HCT116 (cell line): ENCODE measurements at regions not wholly inside any gene's neighbourhood (a gene's known extent, or its start where the extent isn't known, plus 50 kb on each side); places are given as distances from the start of the nearest gene placed in this dataset.

ENCODE experiments used
- ATAC-seq: fragments of 200-7000 bp; cut with Tn5 transposase; 2 replicates; pipeline ENCODE4 v1.9.1; 2020; ENCODE audit warnings: mild to moderate bottlenecking, moderate library complexity
- BruUV-seq: library from RNA; stranded (reverse); fragments of 400-500 nt; replicated peaks from 2 replicates; lab custom pipeline; 2021; lab: Mats Ljungman, UMichigan
- CTCF ChIA-PET: fragments of 300-600 bp; sonication (Branson Sonifier 250); formaldehyde crosslinking; loops from one replicate; lab custom pipeline; 2021; ENCODE audit warnings: antibody characterized with exemption; lab: Charles Lee
- POLR2A ChIA-PET: fragments of 300-600, 350-600 bp; sonication (Branson Sonifier 250); formaldehyde crosslinking; loops from one replicate; lab custom pipeline; 2021; ENCODE audit warnings: antibody characterized with exemption; lab: Charles Lee
- RAD21 ChIA-PET, 2 experiments: fragments of 300-600 bp; sonication (Branson Sonifier 250); formaldehyde crosslinking; loops; one replicate each; lab custom pipeline; 2023; ENCODE audit warnings: low total read pairs in 2 of 2; ENCODE audit not compliant: uncharacterized antibody in 2 of 2, unreplicated experiment in 2 of 2, low non-redundant PET in 1 of 2; lab: Charles Lee
- DNase-seq: peaks from one replicate; pipeline ENCODE4 v3.0.0-alpha.2; 2010; ENCODE audit warnings: low read depth, low spot score
- H2AFZ ChIP-seq: fragments of 200-600 bp; shearing (Covaris generic), sonication (generic); 2 replicates; pipeline ENCODE4 v1.6.1; 2017; ENCODE audit warnings: low read depth, mixed run types, mixed read lengths, antibody characterized with exemption, low read length; ENCODE audit not compliant: poor library complexity, severe bottlenecking
- H3K27ac ChIP-seq: 2 replicates; pipeline ENCODE4 v1.5.1; 2012; ENCODE audit warnings: low read depth, low read length
- H3K27me3 ChIP-seq: fragments of 200-600 bp; sonication (generic); 2 replicates; pipeline ENCODE4 v1.6.1; 2016; ENCODE audit warnings: mixed run types, low read length, mixed read lengths; ENCODE audit not compliant: insufficient read depth
- H3K36me3 ChIP-seq, 2 experiments: fragments of 200-500 bp in 1 of 2; fragments of 200-600 bp in 1 of 2; sonication (Bioruptor generic) in 1 of 2; sonication (generic) in 1 of 2; 2 replicates each; pipeline versions ENCODE4 v1.5.1 to v1.6.1; 2014 to 2016; ENCODE audit warnings: low read length in 2 of 2, inconsistent platforms in 1 of 2, mixed read lengths in 1 of 2, mixed run types in 1 of 2; ENCODE audit not compliant: insufficient read depth in 2 of 2, control insufficient read depth in 1 of 2
- H3K4me1 ChIP-seq, 2 experiments: fragments of 200-600 bp in 1 of 2; sonication (generic) in 1 of 2; 2 replicates each; pipeline versions ENCODE4 v1.5.1 to v1.6.1; 2012 to 2017; ENCODE audit warnings: low read length in 2 of 2, inconsistent platforms in 1 of 2, mild to moderate bottlenecking in 1 of 2, mixed read lengths in 1 of 2, mixed run types in 1 of 2, moderate library complexity in 1 of 2; ENCODE audit not compliant: insufficient read depth in 2 of 2, control insufficient read depth in 1 of 2
- H3K4me2 ChIP-seq: fragments of 200-600 bp; sonication (generic); 2 replicates; pipeline ENCODE4 v1.6.1; 2017; ENCODE audit warnings: mixed run types, low read length, mixed read lengths
- H3K4me3 ChIP-seq, 2 experiments: fragments of 200-600 bp in 1 of 2; sonication (generic) in 1 of 2; replicated peaks in 1 of 2; 2 replicates each; pipeline ENCODE4 v1.5.1; 2011 to 2016; ENCODE audit warnings: low read length in 2 of 2, control low read depth in 1 of 2, low read depth in 1 of 2, mild to moderate bottlenecking in 1 of 2, mixed read lengths in 1 of 2, mixed run types in 1 of 2
- H3K79me2 ChIP-seq: fragments of 200-600 bp; sonication (generic); 2 replicates; pipeline ENCODE4 v1.6.1; 2017; ENCODE audit warnings: mild to moderate bottlenecking, mixed run types, low read length, moderate library complexity, mixed read lengths; ENCODE audit not compliant: insufficient read depth
- H3K9ac ChIP-seq: fragments of 200-600 bp; sonication (generic); 2 replicates; pipeline ENCODE4 v1.6.1; 2016; ENCODE audit warnings: low read length, mixed read lengths
- H3K9me2 ChIP-seq: fragments of 200-600 bp; sonication (generic), shearing (Covaris generic); 2 replicates; pipeline ENCODE4 v1.6.1; 2017; ENCODE audit warnings: mixed run types, mild to moderate bottlenecking, moderate library complexity; ENCODE audit not compliant: insufficient read depth
- H3K9me3 ChIP-seq, 2 experiments: fragments of 200-500 bp in 1 of 2; fragments of 200-600 bp in 1 of 2; sonication (Bioruptor generic) in 1 of 2; sonication (generic) in 1 of 2; 2 replicates each; pipeline ENCODE4 v1.6.1; 2014 to 2017; ENCODE audit warnings: low read length in 2 of 2, mixed read lengths in 2 of 2, inconsistent platforms in 1 of 2, low read depth in 1 of 2, mild to moderate bottlenecking in 1 of 2, mixed run types in 1 of 2, moderate library complexity in 1 of 2; ENCODE audit not compliant: control insufficient read depth in 1 of 2, insufficient read depth in 1 of 2
- H4K20me1 ChIP-seq: fragments of 200-600 bp; sonication (generic), shearing (Covaris generic); 2 replicates; pipeline ENCODE4 v1.6.1; 2017; ENCODE audit warnings: mixed run types, mild to moderate bottlenecking, moderate library complexity; ENCODE audit not compliant: insufficient read depth
- CEBPB ChIP-seq: IDR thresholded peaks from 2 replicates; pipeline ENCODE4 v1.6.1; 2012; ENCODE audit warnings: low read depth
- ELF1 ChIP-seq: IDR thresholded peaks from 2 replicates; pipeline ENCODE4 v1.6.1; 2012; ENCODE audit warnings: low read depth, borderline replicate concordance
- EZH2 ChIP-seq: fragments of 200-600 bp; sonication (generic); IDR thresholded peaks from 2 replicates; pipeline ENCODE4 v1.6.1; 2017; ENCODE audit warnings: antibody characterized with exemption, mixed run types
- FOSL1 ChIP-seq: IDR thresholded peaks from 2 replicates; pipeline ENCODE4 v1.6.1; 2012; ENCODE audit warnings: low read depth
- JUND ChIP-seq: IDR thresholded peaks from 2 replicates; pipeline ENCODE4 v1.6.1; 2012
- SRF ChIP-seq: IDR thresholded peaks from 2 replicates; pipeline ENCODE4 v1.6.1; 2012; ENCODE audit warnings: low read depth
- TCF7L2 ChIP-seq: IDR thresholded peaks from 2 replicates; pipeline ENCODE4 v1.7.0; 2011; ENCODE audit warnings: borderline replicate concordance, inconsistent platforms; ENCODE audit not compliant: insufficient read depth, insufficient read length; ENCODE audit errors: extremely low read depth
- YY1 ChIP-seq: IDR thresholded peaks from 2 replicates; pipeline ENCODE4 v1.6.1; 2011; ENCODE audit warnings: low read length, low read depth, moderate library complexity, mild to moderate bottlenecking; ENCODE audit not compliant: insufficient replicate concordance; ENCODE audit errors: extremely low read depth
- ZFX ChIP-seq: fragments of 450-650 bp; IDR thresholded peaks from 2 replicates; pipeline ENCODE4 v1.6.1; 2017
- intact Hi-C: fragments of 100-400 bp; cut with micrococcal nuclease; formaldehyde crosslinking; loops from 2 replicates; pipeline ENCODE4 v1.10.0; 2022
- TF ChIP-seq, protein P1 (sequence below): IDR thresholded peaks from 2 replicates; pipeline ENCODE4 v1.6.1; 2012; ENCODE audit warnings: low read depth
- TF ChIP-seq, protein P2 (sequence below): IDR thresholded peaks from 2 replicates; pipeline ENCODE4 v1.6.1; 2012

DNA sequence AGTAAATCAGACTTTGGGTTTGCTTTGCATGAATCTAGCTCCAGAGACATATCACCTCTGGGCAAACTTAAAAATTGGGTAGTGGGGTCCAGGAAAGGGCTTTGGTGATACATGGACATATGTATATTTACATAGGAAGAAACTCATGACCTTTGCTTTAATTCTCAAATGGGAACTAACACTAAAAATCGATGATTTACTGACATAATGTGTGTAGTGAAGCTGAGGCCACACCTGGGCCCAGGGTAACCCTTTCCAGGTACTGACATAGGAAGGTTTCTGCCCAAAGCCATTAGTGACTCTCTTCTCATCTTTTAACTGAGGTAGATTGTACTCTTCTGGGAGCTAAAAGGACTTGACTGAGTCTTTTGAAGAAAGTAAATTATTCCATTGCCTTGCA is 411.2 kb upstream of the TBL1XR1 start:
- no peak for ATAC-seq
- H3K27me3 ChIP-seq: no peaks in the 10 kb centered on the region
- no peaks in the 10 kb centered on the region for H3K9me3 ChIP-seq
- POLR2A ChIA-PET: no interaction called here
- no peak overlapping the region for H3K4me3 ChIP-seq
- peaks cover 0 to 5% of the 10 kb centered on the region in 2 experiments; a peak in 1 of 4 replicates for H3K4me1 ChIP-seq
- CTCF ChIA-PET: no interaction called here
- H3K27ac ChIP-seq: no peak overlapping the region
- no peaks in the 10 kb centered on the region for H3K79me2 ChIP-seq
- intact Hi-C loops: no loop called here
- TF ChIP-seq JUND: no peak
- no peak for TF ChIP-seq ELF1
- no peak for TF ChIP-seq YY1
- TF ChIP-seq CEBPB: no peak
- TF ChIP-seq, protein P1, sequence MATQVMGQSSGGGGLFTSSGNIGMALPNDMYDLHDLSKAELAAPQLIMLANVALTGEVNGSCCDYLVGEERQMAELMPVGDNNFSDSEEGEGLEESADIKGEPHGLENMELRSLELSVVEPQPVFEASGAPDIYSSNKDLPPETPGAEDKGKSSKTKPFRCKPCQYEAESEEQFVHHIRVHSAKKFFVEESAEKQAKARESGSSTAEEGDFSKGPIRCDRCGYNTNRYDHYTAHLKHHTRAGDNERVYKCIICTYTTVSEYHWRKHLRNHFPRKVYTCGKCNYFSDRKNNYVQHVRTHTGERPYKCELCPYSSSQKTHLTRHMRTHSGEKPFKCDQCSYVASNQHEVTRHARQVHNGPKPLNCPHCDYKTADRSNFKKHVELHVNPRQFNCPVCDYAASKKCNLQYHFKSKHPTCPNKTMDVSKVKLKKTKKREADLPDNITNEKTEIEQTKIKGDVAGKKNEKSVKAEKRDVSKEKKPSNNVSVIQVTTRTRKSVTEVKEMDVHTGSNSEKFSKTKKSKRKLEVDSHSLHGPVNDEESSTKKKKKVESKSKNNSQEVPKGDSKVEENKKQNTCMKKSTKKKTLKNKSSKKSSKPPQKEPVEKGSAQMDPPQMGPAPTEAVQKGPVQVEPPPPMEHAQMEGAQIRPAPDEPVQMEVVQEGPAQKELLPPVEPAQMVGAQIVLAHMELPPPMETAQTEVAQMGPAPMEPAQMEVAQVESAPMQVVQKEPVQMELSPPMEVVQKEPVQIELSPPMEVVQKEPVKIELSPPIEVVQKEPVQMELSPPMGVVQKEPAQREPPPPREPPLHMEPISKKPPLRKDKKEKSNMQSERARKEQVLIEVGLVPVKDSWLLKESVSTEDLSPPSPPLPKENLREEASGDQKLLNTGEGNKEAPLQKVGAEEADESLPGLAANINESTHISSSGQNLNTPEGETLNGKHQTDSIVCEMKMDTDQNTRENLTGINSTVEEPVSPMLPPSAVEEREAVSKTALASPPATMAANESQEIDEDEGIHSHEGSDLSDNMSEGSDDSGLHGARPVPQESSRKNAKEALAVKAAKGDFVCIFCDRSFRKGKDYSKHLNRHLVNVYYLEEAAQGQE: no peak
- no peak for TF ChIP-seq SRF
- no peaks in the 10 kb centered on the region for H3K36me3 ChIP-seq
- no peaks in the 10 kb centered on the region for H3K9me2 ChIP-seq
- DNase-seq: no peak
- no peaks in the 10 kb centered on the region for H4K20me1 ChIP-seq
- H3K9ac ChIP-seq: no peak overlapping the region
- no TSS peak for BruUV-seq
- no peak overlapping the region for H3K4me2 ChIP-seq
- H2AFZ ChIP-seq: no peak overlapping the region
- RAD21 ChIA-PET: no interaction called here

DNA sequence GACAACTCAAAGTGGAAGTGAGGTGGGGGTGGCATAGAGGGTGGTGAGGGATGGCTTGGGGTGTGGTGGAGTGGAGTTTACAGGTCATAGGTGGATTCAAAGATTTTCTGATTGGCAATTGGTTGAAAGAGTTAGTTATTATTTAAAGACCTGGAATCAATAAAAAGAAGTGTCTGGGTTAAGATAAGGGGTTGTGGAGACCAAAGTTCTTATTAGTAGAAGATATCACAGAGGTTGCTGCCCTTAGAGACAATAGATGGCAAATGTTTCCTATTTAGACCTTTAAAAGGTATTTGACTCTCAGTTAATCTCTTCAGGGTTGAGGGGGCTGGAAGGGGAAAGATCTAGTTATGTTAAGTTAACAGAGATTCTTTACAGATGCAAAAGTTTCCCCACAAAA is 412.3 kb upstream of the TBL1XR1 start:
- no peaks in the 10 kb centered on the region for H3K27me3 ChIP-seq
- H3K4me3 ChIP-seq: no peak overlapping the region
- H2AFZ ChIP-seq: no peak overlapping the region
- no peaks in the 10 kb centered on the region for H3K9me3 ChIP-seq
- ChIA-PET RAD21 (no interaction called here), CTCF (no interaction called here), POLR2A (no interaction called here)
- H3K4me2 ChIP-seq: no peak overlapping the region
- peaks cover 0 to 5% of the 10 kb centered on the region in 2 experiments; a peak in 1 of 4 replicates for H3K4me1 ChIP-seq
- DNase-seq (no peak), ATAC-seq (no peak)
- no peaks in the 10 kb centered on the region for H3K79me2 ChIP-seq
- TF ChIP-seq, protein P2, sequence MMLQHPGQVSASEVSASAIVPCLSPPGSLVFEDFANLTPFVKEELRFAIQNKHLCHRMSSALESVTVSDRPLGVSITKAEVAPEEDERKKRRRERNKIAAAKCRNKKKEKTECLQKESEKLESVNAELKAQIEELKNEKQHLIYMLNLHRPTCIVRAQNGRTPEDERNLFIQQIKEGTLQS: no peak
- no peak for TF ChIP-seq EZH2
- TF ChIP-seq TCF7L2: no peak
- no peak for TF ChIP-seq JUND
- no peak for TF ChIP-seq SRF
- no peak for TF ChIP-seq FOSL1
- TF ChIP-seq ZFX: no peak
- H3K27ac ChIP-seq: no peak overlapping the region
- H4K20me1 ChIP-seq: no peaks in the 10 kb centered on the region
- no peaks in the 10 kb centered on the region for H3K36me3 ChIP-seq
- no peaks in the 10 kb centered on the region for H3K9me2 ChIP-seq
- intact Hi-C loops: no loop called here
- no peak overlapping the region for H3K9ac ChIP-seq
- BruUV-seq: no TSS peak
